B cell (primary cell): ENCODE measurements at regions not wholly inside any gene's neighbourhood (a gene's known extent, or its start where the extent isn't known, plus 50 kb on each side); places are given as distances from the start of the nearest gene placed in this dataset.

Experiments
- ATAC-seq: fragments of 200-7000 bp; cut with Tn5 transposase; one replicate; pipeline ENCODE4 v1.10.0; 2021; ENCODE audit warnings: low read depth, mild to moderate bottlenecking, moderate number of reproducible peaks, moderate library complexity
- CTCF ChIA-PET: fragments of 350-600 bp; sonication (Branson Sonifier 250); formaldehyde crosslinking; loops from one replicate; lab custom pipeline; 2021; ENCODE audit warnings: antibody characterized with exemption, inconsistent platforms; lab: Charles Lee
- POLR2A ChIA-PET: fragments of 350-600 bp; sonication (Branson Sonifier 250); formaldehyde crosslinking; loops from one replicate; lab custom pipeline; 2021; ENCODE audit warnings: antibody characterized with exemption; lab: Charles Lee
- DNase-seq: peaks from one replicate; pipeline ENCODE4 v3.0.0; 2013
- H2AFZ ChIP-seq: 2 replicates; pipeline ENCODE4 v1.6.1; 2012; ENCODE audit warnings: mild to moderate bottlenecking, low read depth, low read length; ENCODE audit not compliant: insufficient read depth, poor library complexity, severe bottlenecking
- H3K27ac ChIP-seq, 2 donors: 1 replicate in 1 of 2; 2 replicates in 1 of 2; pipeline ENCODE4 v1.5.1; 2012 to 2013; ENCODE audit warnings: low read length in 2 of 2, mild to moderate bottlenecking in 2 of 2, moderate library complexity in 1 of 2
- H3K27me3 ChIP-seq, 4 experiments: fragments of 200-600 bp in 1 of 4; sonication (generic) in 1 of 4; replicated peaks in 1 of 4; 1 replicate in 2 of 4; 2 replicates in 2 of 4; pipeline versions ENCODE4 v1.6.1 to v1.7.0; 2013 to 2016; ENCODE audit warnings: low read length in 3 of 4, mild to moderate bottlenecking in 2 of 4, mixed read lengths in 1 of 4, moderate library complexity in 1 of 4; ENCODE audit not compliant: insufficient read depth in 4 of 4, control insufficient read depth in 3 of 4; ENCODE audit errors: control extremely low read depth in 1 of 4
- H3K36me3 ChIP-seq, 2 experiments: replicated peaks in 1 of 2; 1 replicate in 1 of 2; 2 replicates in 1 of 2; pipeline versions ENCODE4 v1.6.1 to v1.7.1; 2013; ENCODE audit warnings: low read length in 1 of 2; ENCODE audit not compliant: insufficient read depth in 2 of 2, control insufficient read depth in 1 of 2; ENCODE audit errors: control extremely low read depth in 1 of 2, extremely low read depth in 1 of 2
- H3K4me1 ChIP-seq, 2 donors: fragments of 200-600 bp in 1 of 2; sonication (generic) in 1 of 2; 1 replicate in 1 of 2; 2 replicates in 1 of 2; pipeline versions ENCODE4 v1.5.1 to v1.6.1; 2013 to 2017; ENCODE audit warnings: low read length in 2 of 2; ENCODE audit not compliant: control insufficient read depth in 2 of 2, insufficient read depth in 2 of 2
- H3K4me2 ChIP-seq: replicated peaks from 2 replicates; pipeline ENCODE3; 2012; ENCODE audit warnings: mild to moderate bottlenecking, low read depth, low read length; ENCODE audit not compliant: poor library complexity, severe bottlenecking
- H3K4me3 ChIP-seq, 5 experiments: fragments of 200-600 bp in 1 of 5; sonication (generic) in 1 of 5; 1 replicate in 3 of 5; 2 replicates in 2 of 5; pipeline versions ENCODE4 v1.5.1 to v1.7.0; 2011 to 2016; ENCODE audit warnings: low read length in 4 of 5, mild to moderate bottlenecking in 4 of 5, low read depth in 2 of 5, control low read depth in 1 of 5, moderate library complexity in 1 of 5; ENCODE audit not compliant: insufficient read depth in 1 of 5; ENCODE audit errors: control extremely low read depth in 1 of 5, extremely low read depth in 1 of 5
- H3K79me2 ChIP-seq: fragments of 200-600 bp; sonication (generic); one replicate; pipeline ENCODE4 v1.6.0; 2016; ENCODE audit warnings: low read length; ENCODE audit not compliant: control insufficient read depth, insufficient read depth
- H3K9ac ChIP-seq: fragments of 200-600 bp; sonication (generic); 2 replicates; pipeline ENCODE4 v1.6.1; 2017; ENCODE audit warnings: mild to moderate bottlenecking, low read length, moderate library complexity
- H3K9me3 ChIP-seq, 3 donors: one replicate each; pipeline versions ENCODE4 v1.6.1 to v1.7.1; 2013; ENCODE audit warnings: low read length in 2 of 3; ENCODE audit not compliant: control insufficient read depth in 2 of 3, insufficient read depth in 1 of 3; ENCODE audit errors: control extremely low read depth in 1 of 3
- H4K20me1 ChIP-seq: 2 replicates; pipeline ENCODE4 v1.6.0; 2012; ENCODE audit warnings: mild to moderate bottlenecking, low read length; ENCODE audit not compliant: insufficient read depth, control insufficient read depth, poor library complexity, severe bottlenecking
- H3K27ac Mint-ChIP-seq: one replicate; pipeline ENCODE4 v1.8.0; 2021; ENCODE audit warnings: mixed read lengths
- H3K27me3 Mint-ChIP-seq: one replicate; pipeline ENCODE4 v1.8.0; 2021; ENCODE audit warnings: mixed read lengths
- H3K4me1 Mint-ChIP-seq: one replicate; pipeline ENCODE4 v1.8.0; 2021; ENCODE audit warnings: mixed read lengths
- H3K4me3 Mint-ChIP-seq: one replicate; pipeline ENCODE4 v1.8.0; 2021; ENCODE audit warnings: mixed read lengths
- H3K9me3 Mint-ChIP-seq: one replicate; pipeline ENCODE4 v1.8.0; 2022; ENCODE audit warnings: mixed read lengths; ENCODE audit not compliant: insufficient read depth
- EZH2 ChIP-seq: IDR thresholded peaks from 2 replicates; pipeline ENCODE4 v1.6.1; 2012; ENCODE audit warnings: borderline replicate concordance, low read depth, mild to moderate bottlenecking, moderate library complexity, low read length; ENCODE audit not compliant: insufficient read depth, poor library complexity, severe bottlenecking
- WGBS: methylation state at CpG from one replicate; pipeline ENCODE4 v1.1.5; 2013; ENCODE audit warnings: missing lambda C conversion rate; ENCODE audit not compliant: insufficient coverage; 5-methylcytosine and 5-hydroxymethylcytosine counted together
- intact Hi-C: fragments of 100-400 bp; cut with micrococcal nuclease; formaldehyde crosslinking; loops from one replicate; pipeline ENCODE4 v1.10.0; 2022
- TF ChIP-seq, protein P1 (sequence below): fragments of 200-600 bp; IDR thresholded peaks from one replicate; pipeline ENCODE4 v1.8.0; 2022; ENCODE audit warnings: antibody characterized with exemption, mild to moderate bottlenecking

DNA sequence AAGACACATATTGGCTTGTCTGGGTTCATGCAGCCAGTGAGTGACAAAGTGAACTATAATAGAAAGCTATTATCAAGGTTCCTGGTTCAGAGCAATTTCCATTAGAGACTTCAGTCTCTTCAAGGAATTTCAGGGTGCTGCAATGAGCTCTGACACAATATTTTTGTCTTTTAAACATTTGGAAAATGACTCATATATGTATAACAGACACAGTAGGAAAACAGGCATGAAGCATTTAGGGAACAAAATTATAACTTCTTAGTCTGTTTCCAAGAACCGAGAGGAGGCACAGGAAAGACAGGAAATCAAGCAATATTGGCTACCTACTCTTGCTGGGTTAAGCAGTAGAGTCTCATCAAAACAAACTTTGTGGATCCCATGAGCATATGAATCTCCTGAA is 170.4 kb downstream of the PTPRC start:
- H3K4me3 ChIP-seq: no peak overlapping the region
- peaks cover 5% of the 10 kb centered on the region for H3K27me3 Mint-ChIP-seq
- no peak overlapping the region for H3K27ac ChIP-seq
- no peak overlapping the region for H3K27ac Mint-ChIP-seq
- H3K9me3 Mint-ChIP-seq: peaks cover 9% of the 10 kb centered on the region
- H4K20me1 ChIP-seq: no peaks in the 10 kb centered on the region
- H3K4me2 ChIP-seq: no peak overlapping the region
- POLR2A ChIA-PET: no interaction called here
- intact Hi-C loops: no loop called here
- no peaks in the 10 kb centered on the region for H3K79me2 ChIP-seq
- H3K4me3 Mint-ChIP-seq: no peak overlapping the region
- no peaks in the 10 kb centered on the region for H3K4me1 Mint-ChIP-seq
- 40% methylated on average over 1 of the region's 1 CpG for WGBS
- ATAC-seq (no peak), DNase-seq (no peak)
- H3K9ac ChIP-seq: no peak overlapping the region
- TF ChIP-seq, protein P1, sequence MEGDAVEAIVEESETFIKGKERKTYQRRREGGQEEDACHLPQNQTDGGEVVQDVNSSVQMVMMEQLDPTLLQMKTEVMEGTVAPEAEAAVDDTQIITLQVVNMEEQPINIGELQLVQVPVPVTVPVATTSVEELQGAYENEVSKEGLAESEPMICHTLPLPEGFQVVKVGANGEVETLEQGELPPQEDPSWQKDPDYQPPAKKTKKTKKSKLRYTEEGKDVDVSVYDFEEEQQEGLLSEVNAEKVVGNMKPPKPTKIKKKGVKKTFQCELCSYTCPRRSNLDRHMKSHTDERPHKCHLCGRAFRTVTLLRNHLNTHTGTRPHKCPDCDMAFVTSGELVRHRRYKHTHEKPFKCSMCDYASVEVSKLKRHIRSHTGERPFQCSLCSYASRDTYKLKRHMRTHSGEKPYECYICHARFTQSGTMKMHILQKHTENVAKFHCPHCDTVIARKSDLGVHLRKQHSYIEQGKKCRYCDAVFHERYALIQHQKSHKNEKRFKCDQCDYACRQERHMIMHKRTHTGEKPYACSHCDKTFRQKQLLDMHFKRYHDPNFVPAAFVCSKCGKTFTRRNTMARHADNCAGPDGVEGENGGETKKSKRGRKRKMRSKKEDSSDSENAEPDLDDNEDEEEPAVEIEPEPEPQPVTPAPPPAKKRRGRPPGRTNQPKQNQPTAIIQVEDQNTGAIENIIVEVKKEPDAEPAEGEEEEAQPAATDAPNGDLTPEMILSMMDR: no peak
- TF ChIP-seq EZH2: no peak
- H3K36me3 ChIP-seq: no peaks in the 10 kb centered on the region
- no peak overlapping the region for H2AFZ ChIP-seq
- no peaks in the 10 kb centered on the region for H3K4me1 ChIP-seq
- CTCF ChIA-PET: no interaction called here
- peaks cover 0 to 7% (median 7%) of the 10 kb centered on the region in 3 donors for H3K9me3 ChIP-seq
- H3K27me3 ChIP-seq: no peaks in the 10 kb centered on the region

GRCh38 chr1:198811449-198811848 is 172.6 kb downstream of the PTPRC start:
- H3K9me3 Mint-ChIP-seq: peaks cover 14% of the 10 kb centered on the region
- Histone ChIP-seq H2AFZ (no peak overlapping the region), H3K36me3 (no peaks in the 10 kb centered on the region), H3K9me3 (peaks cover 0 to 14% (median 7%) of the 10 kb centered on the region in 3 donors), H3K27me3 (no peaks in the 10 kb centered on the region), H4K20me1 (no peaks in the 10 kb centered on the region), H3K4me3 (no peak overlapping the region), H3K4me1 (no peaks in the 10 kb centered on the region), H3K4me2 (no peak overlapping the region), H3K27ac (no peak overlapping the region), H3K79me2 (no peaks in the 10 kb centered on the region), H3K9ac (no peak overlapping the region)
- ATAC-seq (no peak), DNase-seq (no peak)
- CTCF ChIA-PET: no interaction called here
- TF ChIP-seq, protein P1: no peak
- no peak for TF ChIP-seq EZH2
- WGBS: 25% methylated on average over 2 of the region's 3 CpGs
- POLR2A ChIA-PET: no interaction called here
- H3K4me3 Mint-ChIP-seq: no peak overlapping the region
- peaks cover 5% of the 10 kb centered on the region for H3K27me3 Mint-ChIP-seq
- no peak overlapping the region for H3K27ac Mint-ChIP-seq
- no peaks in the 10 kb centered on the region for H3K4me1 Mint-ChIP-seq
- intact Hi-C loops: no loop called here
